Endothelial cell of umbilical vein (primary cell): ENCODE measurements at regions not wholly inside any gene's neighbourhood (a gene's known extent, or its start where the extent isn't known, plus 50 kb on each side); places are given as distances from the start of the nearest gene placed in this dataset.

Source experiments
- BruUV-seq: library from RNA; stranded (reverse); fragments of 400-500 nt; replicated peaks from 2 replicates; lab custom pipeline; 2021; lab: Mats Ljungman, UMichigan
- CTCF ChIA-PET: fragments of 300-600, 350-600 bp; sonication (Branson Sonifier 250); formaldehyde crosslinking; loops from one replicate; lab custom pipeline; 2021; ENCODE audit warnings: antibody characterized with exemption, inconsistent platforms; lab: Charles Lee
- POLR2A ChIA-PET: fragments of 300-600, 350-600 bp; sonication (Branson Sonifier 250); formaldehyde crosslinking; loops from one replicate; lab custom pipeline; 2021; ENCODE audit warnings: antibody characterized with exemption, inconsistent platforms; lab: Charles Lee
- DNase-seq: peaks from one replicate; pipeline ENCODE4 v3.0.0-alpha.2; 2011; ENCODE audit warnings: low read depth, low spot score
- FAIRE-seq: peaks from 2 replicates; lab custom pipeline; 2011; peaks lifted over from hg19 to GRCh38; lab: Jason Lieb, UNC
- H2AFZ ChIP-seq: 2 replicates; pipeline ENCODE4 v1.6.0; 2012; ENCODE audit warnings: low read depth, low read length, control low read depth, inconsistent platforms
- H3K27ac ChIP-seq: 2 replicates; pipeline ENCODE4 v1.5.1; 2011; ENCODE audit warnings: low read depth, mild to moderate bottlenecking, control low read depth, low read length, moderate library complexity; ENCODE audit not compliant: insufficient read depth
- H3K27me3 ChIP-seq, 2 experiments: 2 replicates each; pipeline versions ENCODE4 v1.6.0 to v1.6.1; 2011; ENCODE audit warnings: low read length in 2 of 2, mixed read lengths in 1 of 2; ENCODE audit not compliant: control insufficient read depth in 2 of 2, insufficient read depth in 2 of 2
- H3K36me3 ChIP-seq, 2 experiments: 2 replicates in 1 of 2; 3 replicates in 1 of 2; pipeline ENCODE4 v1.5.1; 2011; ENCODE audit warnings: low read length in 2 of 2, mild to moderate bottlenecking in 1 of 2, moderate library complexity in 1 of 2; ENCODE audit not compliant: control insufficient read depth in 2 of 2, insufficient read depth in 2 of 2; ENCODE audit errors: extremely low read depth in 1 of 2
- H3K4me1 ChIP-seq: 3 replicates; pipeline ENCODE4 v1.5.1; 2011; ENCODE audit warnings: mild to moderate bottlenecking, low read length; ENCODE audit not compliant: control insufficient read depth, insufficient read depth; ENCODE audit errors: extremely low read depth
- H3K4me2 ChIP-seq: 2 replicates; pipeline ENCODE4 v1.6.1; 2011; ENCODE audit warnings: low read length, control low read depth, mixed read lengths; ENCODE audit not compliant: insufficient read depth
- H3K4me3 ChIP-seq, 3 experiments: fragments of 200-600 bp in 1 of 3; sonication (generic), shearing (Covaris generic) in 1 of 3; replicated peaks in 1 of 3; 2 replicates each; pipeline ENCODE4 v1.5.1; 2011 to 2016; ENCODE audit warnings: control low read depth in 3 of 3, low read length in 3 of 3, mild to moderate bottlenecking in 2 of 3, inconsistent platforms in 1 of 3, low read depth in 1 of 3, moderate library complexity in 1 of 3; ENCODE audit not compliant: insufficient read depth in 1 of 3
- H3K79me2 ChIP-seq: 2 replicates; pipeline ENCODE4 v1.6.0; 2012; ENCODE audit warnings: low read length, inconsistent platforms; ENCODE audit not compliant: control insufficient read depth, insufficient read depth
- H3K9ac ChIP-seq: replicated peaks from 2 replicates; pipeline ENCODE3; 2011; ENCODE audit warnings: low read length, control low read depth; ENCODE audit not compliant: insufficient read depth; ENCODE audit errors: extremely low read depth
- H3K9me1 ChIP-seq: replicated peaks from 3 replicates; pipeline ENCODE4 v1.6.0; 2011; ENCODE audit warnings: mild to moderate bottlenecking, low read length; ENCODE audit not compliant: control insufficient read depth, insufficient read depth; ENCODE audit errors: extremely low read depth
- H3K9me3 ChIP-seq: replicated peaks from 2 replicates; pipeline ENCODE4 v1.5.1; 2012; ENCODE audit warnings: low read length, inconsistent platforms; ENCODE audit not compliant: control insufficient read depth, insufficient read depth
- H4K20me1 ChIP-seq: replicated peaks from 2 replicates; pipeline ENCODE3; 2011; ENCODE audit warnings: mild to moderate bottlenecking, low read length; ENCODE audit not compliant: control insufficient read depth, insufficient read depth; ENCODE audit errors: extremely low read depth
- EZH2 ChIP-seq: IDR thresholded peaks from 2 replicates; pipeline ENCODE4 v1.6.1; 2012; ENCODE audit warnings: borderline replicate concordance, low read depth, mild to moderate bottlenecking, moderate library complexity, low read length, inconsistent platforms; ENCODE audit not compliant: severe bottlenecking
- FOS ChIP-seq: IDR thresholded peaks from 2 replicates; pipeline ENCODE4 v1.6.1; 2011; ENCODE audit warnings: mild to moderate bottlenecking, low read length, moderate library complexity, borderline replicate concordance; ENCODE audit not compliant: insufficient read depth
- GATA2 ChIP-seq: IDR thresholded peaks from 2 replicates; pipeline ENCODE4 v1.7.0; 2011; ENCODE audit warnings: low read depth, mild to moderate bottlenecking, moderate library complexity, mixed read lengths, low read length; ENCODE audit not compliant: insufficient read length, insufficient read depth
- JUN ChIP-seq: IDR thresholded peaks from 2 replicates; pipeline ENCODE4 v1.6.1; 2011; ENCODE audit warnings: borderline replicate concordance, low read depth; ENCODE audit not compliant: insufficient read length, insufficient read depth
- MYC ChIP-seq: IDR thresholded peaks from one replicate; pipeline ENCODE4 v1.6.1; 2011; ENCODE audit warnings: mild to moderate bottlenecking, low read depth, low read length
- POLR2A ChIP-seq: IDR thresholded peaks from 2 replicates; pipeline ENCODE4 v1.6.1; 2012; ENCODE audit warnings: low read depth, mild to moderate bottlenecking, control low read depth, low read length
- POLR2AphosphoS5 ChIP-seq: IDR thresholded peaks from 2 replicates; pipeline ENCODE4 v1.6.1; 2012; ENCODE audit warnings: low read depth, mild to moderate bottlenecking, control low read depth, low read length, moderate library complexity; ENCODE audit not compliant: insufficient read depth
- dilution Hi-C: fragments of 300-500 bp; cut with MboI; formaldehyde crosslinking; loops from one replicate; pipeline ENCODE4 v1.15.0; 2019; ENCODE audit warnings: low sequenced_read_pairs; ENCODE audit not compliant: extremely low pct_ligation_motif_present
- intact Hi-C: fragments of 100-400 bp; cut with micrococcal nuclease; formaldehyde crosslinking; loops from one replicate; pipeline ENCODE4 v1.10.0; 2022
- TF ChIP-seq, protein P1 (sequence below): IDR thresholded peaks from 2 replicates; pipeline ENCODE4 v1.6.1; 2011; ENCODE audit not compliant: insufficient read depth, insufficient read length
- TF ChIP-seq, protein P2 (sequence below), 2 donors: IDR thresholded peaks; 1 replicate in 1 of 2; 2 replicates in 1 of 2; pipeline ENCODE4 v1.5.1; 2011; ENCODE audit warnings: low read length in 2 of 2, mild to moderate bottlenecking in 2 of 2, moderate library complexity in 2 of 2, control low read depth in 1 of 2, inconsistent platforms in 1 of 2, low read depth in 1 of 2; ENCODE audit not compliant: insufficient read depth in 1 of 2; ENCODE audit errors: extremely low read depth in 1 of 2

DNA sequence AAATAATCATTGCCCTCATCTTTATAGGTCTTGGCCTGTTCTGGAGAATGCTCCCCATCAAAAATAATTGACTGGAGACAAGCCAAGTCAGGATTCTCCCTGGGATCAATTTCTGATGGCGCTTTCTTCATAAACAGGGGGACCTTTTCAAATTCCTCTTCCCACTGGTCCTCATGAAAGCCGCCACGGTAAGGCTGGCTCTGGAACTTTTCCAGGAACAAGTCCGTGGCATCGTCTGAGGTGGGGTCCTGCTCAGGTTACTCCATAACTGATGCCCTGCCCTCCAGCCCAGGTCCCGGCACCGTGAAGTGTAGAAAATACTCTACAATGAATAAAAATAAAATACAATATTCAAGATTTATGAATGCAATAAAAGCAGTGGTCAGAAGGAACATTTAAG is 79.4 kb upstream of the IGFBP3 start:
- H3K27ac ChIP-seq: no peak overlapping the region
- no peaks in the 10 kb centered on the region for H3K4me1 ChIP-seq
- dilution Hi-C loops: no loop called here
- H4K20me1 ChIP-seq: no peaks in the 10 kb centered on the region
- no peak overlapping the region for H2AFZ ChIP-seq
- no peak overlapping the region for H3K9ac ChIP-seq
- POLR2A ChIA-PET: no interaction called here
- no peaks in the 10 kb centered on the region for H3K79me2 ChIP-seq
- intact Hi-C loops: no loop called here
- DNase-seq: no peak
- no peaks in the 10 kb centered on the region for H3K36me3 ChIP-seq
- H3K9me1 ChIP-seq: no peaks in the 10 kb centered on the region
- CTCF ChIA-PET: interaction anchor here (1.3 kb wide), 1 partner anchor 15 kb away, joined by 3 read pairs; no protein-coding TSS in a partner anchor
- no TSS peak for BruUV-seq
- H3K9me3 ChIP-seq: no peaks in the 10 kb centered on the region
- H3K27me3 ChIP-seq: no peaks in the 10 kb centered on the region
- H3K4me3 ChIP-seq: no peak overlapping the region
- TF ChIP-seq MYC: no peak
- TF ChIP-seq, protein P1, sequence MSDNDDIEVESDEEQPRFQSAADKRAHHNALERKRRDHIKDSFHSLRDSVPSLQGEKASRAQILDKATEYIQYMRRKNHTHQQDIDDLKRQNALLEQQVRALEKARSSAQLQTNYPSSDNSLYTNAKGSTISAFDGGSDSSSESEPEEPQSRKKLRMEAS: no peak
- TF ChIP-seq POLR2A: no peak
- TF ChIP-seq POLR2AphosphoS5: no peak
- TF ChIP-seq, protein P2, sequence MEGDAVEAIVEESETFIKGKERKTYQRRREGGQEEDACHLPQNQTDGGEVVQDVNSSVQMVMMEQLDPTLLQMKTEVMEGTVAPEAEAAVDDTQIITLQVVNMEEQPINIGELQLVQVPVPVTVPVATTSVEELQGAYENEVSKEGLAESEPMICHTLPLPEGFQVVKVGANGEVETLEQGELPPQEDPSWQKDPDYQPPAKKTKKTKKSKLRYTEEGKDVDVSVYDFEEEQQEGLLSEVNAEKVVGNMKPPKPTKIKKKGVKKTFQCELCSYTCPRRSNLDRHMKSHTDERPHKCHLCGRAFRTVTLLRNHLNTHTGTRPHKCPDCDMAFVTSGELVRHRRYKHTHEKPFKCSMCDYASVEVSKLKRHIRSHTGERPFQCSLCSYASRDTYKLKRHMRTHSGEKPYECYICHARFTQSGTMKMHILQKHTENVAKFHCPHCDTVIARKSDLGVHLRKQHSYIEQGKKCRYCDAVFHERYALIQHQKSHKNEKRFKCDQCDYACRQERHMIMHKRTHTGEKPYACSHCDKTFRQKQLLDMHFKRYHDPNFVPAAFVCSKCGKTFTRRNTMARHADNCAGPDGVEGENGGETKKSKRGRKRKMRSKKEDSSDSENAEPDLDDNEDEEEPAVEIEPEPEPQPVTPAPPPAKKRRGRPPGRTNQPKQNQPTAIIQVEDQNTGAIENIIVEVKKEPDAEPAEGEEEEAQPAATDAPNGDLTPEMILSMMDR (IDR thresholded peaks at IDR 0.05; ENCODE audit: extremely low read depth in 1 of 2, insufficient read depth in 1 of 2, low read depth in 1 of 2, low read length in 2 of 2): no peak
- no peak for TF ChIP-seq EZH2
- TF ChIP-seq JUN: no peak
- no peak for TF ChIP-seq FOS
- TF ChIP-seq GATA2: no peak
- no peak for FAIRE-seq
- H3K4me2 ChIP-seq: no peak overlapping the region
